Hindlimb muscle (tissue), 1 donor: ENCODE measurements at regions not wholly inside any gene's neighbourhood (a gene's known extent, or its start where the extent isn't known, plus 50 kb on each side); places are given as distances from the start of the nearest gene placed in this dataset.
"Not testable (repeated sequence)": the region's sequence is repeated elsewhere in the genome, so short reads cannot be mapped to it uniquely, and the experiment has no call there.

Experiments used
- DNase-seq: peaks from one replicate; pipeline ENCODE4 v3.0.0-alpha.2; 2013

DNA sequence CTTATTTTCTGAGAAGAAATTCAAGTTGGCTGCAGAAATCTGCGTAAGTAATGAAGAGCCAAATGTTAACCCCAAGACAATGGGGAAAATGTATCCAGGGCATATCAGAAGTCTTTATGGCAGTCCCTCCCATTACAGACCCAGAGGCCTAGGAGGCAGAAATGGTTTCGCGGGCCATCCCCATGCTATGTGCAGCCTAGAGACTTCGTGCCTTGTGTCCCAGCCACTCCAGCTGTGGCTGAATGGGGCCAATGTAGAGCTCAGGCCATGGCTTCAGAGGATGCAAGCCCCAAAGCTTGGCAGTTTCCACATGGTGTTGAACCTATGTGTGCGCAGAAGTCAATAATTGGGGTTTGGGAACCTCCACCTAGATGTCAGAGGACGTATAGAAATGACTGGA is 131.9 kb downstream of the GPR37 start:
- no peak for DNase-seq

GRCh38 chr7:124630395-124630794 is 135.2 kb downstream of the GPR37 start:
- no peak for DNase-seq

GRCh38 chr7:124618871-124619270 is 146.7 kb downstream of the GPR37 start:
- no peak for DNase-seq

DNA sequence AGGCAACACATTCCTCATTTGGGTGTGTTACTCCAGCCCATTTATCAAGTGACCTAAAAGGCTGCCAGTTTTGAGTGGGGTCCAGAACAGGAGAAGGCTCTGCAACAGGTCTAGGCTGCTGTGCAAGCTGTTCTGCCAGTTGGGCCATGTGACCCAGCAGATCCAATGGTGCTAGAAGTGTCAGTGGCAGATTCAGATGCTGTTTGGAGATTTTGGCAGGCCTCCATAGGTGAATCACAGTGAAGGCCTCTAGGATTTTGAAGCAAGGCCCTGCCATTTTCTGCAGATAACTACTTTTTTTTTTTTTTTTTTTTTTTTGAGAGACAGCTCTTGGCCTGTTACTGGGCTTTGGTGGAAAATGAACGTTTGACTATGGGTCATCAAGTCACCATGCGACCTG is 147.5 kb downstream of the GPR37 start:
- DNase-seq: not testable (repeated sequence)

DNA sequence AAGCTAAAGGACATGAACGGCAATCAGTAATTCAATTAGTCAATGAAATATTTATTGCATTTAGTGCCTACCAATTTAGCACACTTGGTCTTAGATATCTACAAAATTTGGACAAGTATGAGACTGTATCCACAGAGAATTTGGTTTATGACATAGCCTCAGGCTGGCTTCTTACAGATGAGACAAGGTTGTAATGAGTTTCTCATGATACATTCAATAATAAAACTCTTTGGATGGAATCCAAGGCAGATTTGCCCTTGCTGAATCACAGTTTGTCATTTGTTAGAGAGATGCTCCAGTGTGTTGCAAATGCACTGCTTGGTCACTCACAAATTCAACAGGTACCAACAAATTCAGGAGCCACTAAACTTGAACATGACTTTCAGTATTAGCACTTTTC is 162.5 kb downstream of the GPR37 start:
- DNase-seq: no peak

- no peak for DNase-seq
Measured at GRCh38 chr7:124597509-124597908, 168.1 kb downstream of the GPR37 start.

DNA sequence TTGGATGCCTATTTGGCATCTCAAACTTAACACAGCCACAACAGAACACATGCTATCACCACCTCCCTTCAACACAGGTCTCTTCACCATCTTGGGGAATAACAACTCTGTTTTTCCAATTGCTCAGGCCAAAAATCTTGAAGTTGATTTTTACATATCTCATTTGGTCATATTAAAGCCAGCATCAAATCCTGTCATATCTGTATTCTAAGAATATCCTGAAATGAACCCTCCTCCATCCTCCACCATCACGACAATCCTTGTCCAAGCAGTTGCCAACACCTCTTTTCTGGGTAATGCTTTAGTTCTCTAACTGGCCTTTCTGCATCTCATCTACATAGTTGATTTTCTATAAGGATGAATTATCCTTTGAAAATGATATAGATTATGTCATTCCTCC is 168.7 kb downstream of the GPR37 start:
- no peak for DNase-seq

DNA sequence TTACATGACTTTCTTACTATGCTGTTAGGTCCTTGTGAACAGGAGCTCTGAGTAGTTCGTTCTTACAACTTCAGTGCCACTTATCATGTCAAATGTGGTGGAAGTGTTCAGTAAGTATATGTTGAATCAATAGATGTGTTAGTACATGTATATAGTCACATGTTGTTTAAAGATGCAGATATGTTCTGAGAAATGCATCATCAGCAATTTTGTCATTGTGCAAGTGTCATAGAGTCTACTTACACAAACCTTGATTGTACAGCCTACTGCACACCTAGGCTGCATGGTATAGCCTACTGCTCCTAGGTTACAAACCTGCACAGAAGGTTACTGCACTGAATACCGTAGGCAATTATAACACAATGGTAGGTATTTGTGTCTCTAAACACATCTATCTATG is 174.8 kb downstream of the GPR37 start:
- DNase-seq: no peak

DNA sequence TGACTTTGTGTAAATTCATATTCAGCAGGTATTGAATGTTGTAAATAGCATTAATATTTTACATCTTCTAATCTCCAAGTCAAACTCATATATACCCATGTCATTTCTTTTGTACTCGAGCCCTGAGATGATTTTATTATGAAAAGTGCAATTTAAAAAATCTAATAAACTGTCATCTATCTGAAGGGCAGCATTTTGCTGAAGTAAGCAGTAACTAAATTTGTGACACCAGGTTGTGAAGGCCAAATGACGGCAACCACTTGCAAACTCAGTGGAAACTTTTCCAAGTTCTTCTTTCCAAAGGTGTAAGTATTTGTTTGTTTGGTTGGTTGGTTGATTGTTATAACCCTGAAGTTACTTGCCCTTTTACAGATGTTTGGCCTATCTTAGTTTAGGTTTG is 188.3 kb downstream of the GPR37 start:
- DNase-seq: no peak

GRCh38 chr7:124575176-124575575 is 190.4 kb downstream of the GPR37 start:
- DNase-seq: no peak

- DNase-seq: no peak
Measured at GRCh38 chr7:124570558-124570957, 195.0 kb downstream of the GPR37 start.

GRCh38 chr7:124566583-124566982 is 199.0 kb downstream of the GPR37 start:
- no peak for DNase-seq

GRCh38 chr7:124557587-124557986 is 208.0 kb downstream of the GPR37 start:
- no peak for DNase-seq

DNA sequence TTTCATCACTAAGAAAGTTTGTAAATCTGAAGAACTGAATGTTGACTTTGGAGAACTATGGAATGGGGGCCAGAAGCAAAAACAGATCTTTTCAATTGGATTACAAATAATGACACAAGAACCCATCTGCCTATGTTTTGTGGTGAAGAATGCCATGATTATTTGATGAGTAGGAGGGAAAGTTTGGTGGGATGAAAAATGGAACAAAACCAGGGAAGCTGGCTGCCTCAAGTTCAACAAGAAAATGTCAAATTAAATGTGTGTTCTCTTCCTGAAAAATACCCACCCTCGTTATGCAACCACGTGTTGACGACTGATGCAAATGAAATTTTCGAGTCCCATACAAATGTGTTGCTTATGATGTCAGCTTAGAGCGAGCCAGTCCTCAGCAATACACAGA is 208.5 kb downstream of the GPR37 start:
- no peak for DNase-seq

GRCh38 chr7:124553502-124553901 is 212.1 kb downstream of the GPR37 start:
- no peak for DNase-seq

GRCh38 chr7:124552217-124552616 is 213.4 kb downstream of the GPR37 start:
- no peak for DNase-seq

DNA sequence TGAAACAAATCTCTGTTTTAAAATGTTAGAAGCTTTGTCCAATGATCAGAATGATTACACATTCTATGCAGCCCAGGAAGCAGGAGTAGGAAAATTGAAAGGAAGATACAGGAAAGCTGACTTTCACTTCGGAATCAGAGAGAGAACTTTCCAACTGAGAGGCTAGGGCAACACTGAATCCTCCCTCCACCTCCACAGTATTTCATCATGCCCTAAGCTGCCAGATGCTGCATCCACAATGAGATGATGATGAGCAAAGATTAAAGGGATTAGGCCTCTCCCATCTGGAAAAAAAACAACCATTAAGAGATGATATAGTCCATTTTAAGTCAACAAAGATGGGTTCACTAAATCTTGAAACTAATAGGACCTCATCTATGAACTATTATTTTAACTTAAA is 215.6 kb downstream of the GPR37 start:
- DNase-seq: no peak

GRCh38 chr7:124542476-124542875 is 223.1 kb downstream of the GPR37 start:
- DNase-seq: no peak

- no peak for DNase-seq
Measured at GRCh38 chr7:124536156-124536762, 229.3 kb downstream of the GPR37 start.

GRCh38 chr7:124532166-124532565 is 233.4 kb downstream of the GPR37 start:
- no peak for DNase-seq

DNA sequence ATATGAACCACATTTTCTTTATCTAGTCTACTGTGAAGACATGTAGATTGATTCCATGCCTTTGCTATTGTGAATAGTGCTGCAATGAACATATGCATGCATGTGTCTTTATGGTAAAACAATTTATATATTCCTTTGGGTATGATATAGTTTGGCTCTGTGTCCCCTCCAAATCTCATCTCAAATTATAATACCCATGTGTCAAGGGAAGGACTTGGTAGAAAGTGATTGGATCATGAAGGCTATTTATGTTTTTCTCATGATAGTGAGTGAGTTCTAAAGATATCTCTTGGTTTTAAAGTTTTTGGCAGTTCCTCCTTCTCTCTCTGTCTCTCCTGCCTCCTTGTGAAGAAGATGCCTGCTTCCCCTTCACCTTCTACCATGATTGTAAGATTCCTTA is 248.7 kb downstream of the GPR37 start:
- DNase-seq: no peak

GRCh38 chr7:124515106-124515830 is 250.3 kb downstream of the GPR37 start:
- DNase-seq: no peak

- DNase-seq: no peak
Measured at GRCh38 chr7:124514471-124514870, 251.1 kb downstream of the GPR37 start.

- no peak for DNase-seq
Measured at GRCh38 chr7:124497176-124497575, 268.4 kb downstream of the GPR37 start.

- no peak for DNase-seq
Measured at GRCh38 chr7:124489925-124490324, 275.7 kb downstream of the GPR37 start.
